Effector memory CD4-positive, alpha-beta T cell (primary cell): ENCODE measurements at regions not wholly inside any gene's neighbourhood (a gene's known extent, or its start where the extent isn't known, plus 50 kb on each side); places are given as distances from the start of the nearest gene placed in this dataset.

Experiments used
- DNase-seq, 3 donors: peaks; one replicate each; pipeline ENCODE4 v3.0.0-alpha.2; 2020
- H3K27ac ChIP-seq: 2 replicates; pipeline ENCODE4 v1.7.0; 2013; ENCODE audit warnings: mild to moderate bottlenecking, low read length, moderate library complexity; ENCODE audit not compliant: insufficient read depth, poor library complexity, severe bottlenecking
- H3K27me3 ChIP-seq: replicated peaks from 2 replicates; pipeline ENCODE4 v1.7.0; 2013; ENCODE audit warnings: mild to moderate bottlenecking, low read length; ENCODE audit not compliant: insufficient read depth, control insufficient read depth, poor library complexity, severe bottlenecking
- H3K36me3 ChIP-seq: 2 replicates; pipeline ENCODE4 v1.7.0; 2013; ENCODE audit warnings: mild to moderate bottlenecking, low read length, moderate library complexity; ENCODE audit not compliant: control insufficient read depth, insufficient read depth
- H3K4me1 ChIP-seq: 2 replicates; pipeline ENCODE4 v1.7.0; 2013; ENCODE audit warnings: low read length, mild to moderate bottlenecking; ENCODE audit not compliant: control insufficient read depth, insufficient read depth, poor library complexity, severe bottlenecking
- H3K4me3 ChIP-seq: 2 replicates; pipeline ENCODE4 v1.7.0; 2013; ENCODE audit warnings: low read length, low read depth, mild to moderate bottlenecking; ENCODE audit not compliant: insufficient read depth, poor library complexity, severe bottlenecking
- H3K9me3 ChIP-seq: 2 replicates; pipeline ENCODE4 v1.7.0; 2013; ENCODE audit warnings: mild to moderate bottlenecking, low read length, moderate library complexity; ENCODE audit not compliant: control insufficient read depth

DNA sequence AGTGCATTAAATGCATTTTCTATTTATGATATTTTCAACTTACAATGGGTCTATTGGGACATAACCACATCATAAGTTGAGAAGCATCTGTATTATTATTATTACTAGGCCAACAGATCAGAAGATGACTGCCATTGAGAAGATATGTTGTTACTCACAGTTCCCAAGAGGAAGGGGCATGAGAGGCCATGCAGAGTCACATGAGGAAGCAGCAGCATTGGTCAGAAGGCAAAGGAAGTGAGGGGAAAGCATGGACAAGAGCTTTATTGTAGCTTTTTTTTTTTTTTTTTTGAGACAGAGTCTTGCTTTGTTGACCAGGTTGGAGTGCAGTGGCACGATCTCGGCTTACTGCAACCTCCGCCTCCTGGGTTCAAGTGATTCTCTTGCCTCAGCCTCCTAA is 66.2 kb upstream of the LCLAT1 start:
- no peaks in the 10 kb centered on the region for H3K9me3 ChIP-seq
- H3K4me3 ChIP-seq, result no peak overlapping the region
- H3K36me3 ChIP-seq, result no peaks in the 10 kb centered on the region
- no peaks in the 10 kb centered on the region for H3K4me1 ChIP-seq
- no peaks in the 10 kb centered on the region for H3K27me3 ChIP-seq
- no peak overlapping the region for H3K27ac ChIP-seq
- DNase-seq, result no peak

DNA sequence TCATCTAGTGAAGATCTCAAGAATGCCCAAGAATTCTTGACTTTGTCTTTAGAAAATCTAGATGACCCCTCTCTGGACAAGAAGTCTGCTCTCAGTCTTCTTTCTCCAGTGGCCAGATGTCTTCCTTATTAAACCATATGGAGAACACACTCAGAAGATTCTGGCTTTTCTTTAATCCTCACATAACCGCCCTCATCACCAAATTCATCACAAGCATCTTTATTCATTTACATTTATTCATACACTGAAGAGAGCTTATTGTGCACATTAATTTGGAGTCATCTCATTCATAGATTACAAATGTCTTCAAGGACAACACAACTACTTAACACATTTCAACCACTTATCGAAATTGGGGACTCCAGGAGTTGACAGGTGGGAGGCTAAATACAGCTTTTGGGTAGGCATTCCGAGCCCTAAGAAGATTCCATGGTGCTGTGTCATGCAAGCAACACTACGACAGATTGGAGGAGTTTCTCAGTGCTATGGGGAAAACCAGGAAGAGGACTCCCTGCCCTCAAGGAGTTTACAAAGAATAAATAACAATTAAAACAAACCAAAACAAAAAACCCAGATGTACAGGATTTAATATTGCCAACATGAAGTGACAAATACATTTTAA is 64.8 kb upstream of the LCLAT1 start:
- no peaks in the 10 kb centered on the region for H3K4me1 ChIP-seq
- H3K36me3 ChIP-seq, result no peaks in the 10 kb centered on the region
- H3K4me3 ChIP-seq, result no peak overlapping the region
- no peak for DNase-seq
- no peak overlapping the region for H3K27ac ChIP-seq
- H3K9me3 ChIP-seq, result no peaks in the 10 kb centered on the region
- H3K27me3 ChIP-seq, result no peaks in the 10 kb centered on the region

GRCh38 chr2:30382995-30383394 is 64.1 kb upstream of the LCLAT1 start:
- H3K4me1 ChIP-seq, result no peaks in the 10 kb centered on the region
- no peak overlapping the region for H3K4me3 ChIP-seq
- no peaks in the 10 kb centered on the region for H3K27me3 ChIP-seq
- no peaks in the 10 kb centered on the region for H3K9me3 ChIP-seq
- no peaks in the 10 kb centered on the region for H3K36me3 ChIP-seq
- no peak overlapping the region for H3K27ac ChIP-seq
- no peak for DNase-seq

DNA sequence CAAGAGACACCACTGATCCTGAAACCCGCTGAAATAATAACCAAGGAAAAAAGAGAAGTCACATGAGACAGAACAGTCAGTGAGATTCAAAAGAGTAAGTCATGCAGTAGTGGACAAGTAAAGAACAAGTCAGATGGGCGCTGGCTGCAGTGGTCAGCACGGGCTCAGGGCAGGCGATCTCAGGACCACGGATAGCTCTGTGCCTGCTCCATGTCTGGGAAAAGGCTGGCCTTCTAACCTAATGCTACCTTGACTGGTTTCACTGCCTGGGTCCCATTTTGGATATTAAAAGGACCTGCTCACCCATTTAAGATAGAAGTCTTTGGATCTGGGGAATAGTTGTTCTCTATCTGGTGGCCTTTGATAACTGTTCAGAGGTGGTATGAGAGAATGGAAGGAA is 61.7 kb upstream of the LCLAT1 start:
- DNase-seq, result no peak
- no peaks in the 10 kb centered on the region for H3K27me3 ChIP-seq

DNA sequence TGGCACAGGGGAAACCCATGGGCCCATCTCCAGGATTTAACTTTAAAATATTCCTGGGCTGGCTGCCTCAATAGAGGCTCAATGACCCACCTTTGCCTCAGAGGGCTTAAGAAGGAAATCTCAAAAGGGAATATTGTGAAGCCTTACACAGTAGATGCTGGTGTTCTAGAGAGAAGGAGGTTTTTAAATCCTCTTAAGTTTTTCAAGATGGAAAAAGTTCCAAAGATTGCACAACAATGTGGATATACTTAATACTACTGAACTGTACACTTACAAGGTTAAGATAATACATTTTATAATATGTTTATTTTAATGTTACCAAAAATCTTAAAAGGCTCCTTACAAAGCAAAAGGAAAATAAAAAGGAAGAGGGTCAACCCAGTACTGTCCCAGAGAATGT is 54.9 kb upstream of the LCLAT1 start:
- no peak overlapping the region for H3K27ac ChIP-seq
- DNase-seq, result no peak
- H3K4me3 ChIP-seq, result no peak overlapping the region
- no peaks in the 10 kb centered on the region for H3K36me3 ChIP-seq
- no peaks in the 10 kb centered on the region for H3K27me3 ChIP-seq
- no peaks in the 10 kb centered on the region for H3K4me1 ChIP-seq
- no peaks in the 10 kb centered on the region for H3K9me3 ChIP-seq

More for the DNA sequence above, 61.7 kb upstream of the LCLAT1 start:
- Histone ChIP-seq H3K4me3 (no peak overlapping the region), H3K27ac (no peak overlapping the region), H3K36me3 (no peaks in the 10 kb centered on the region), H3K9me3 (no peaks in the 10 kb centered on the region), H3K4me1 (no peaks in the 10 kb centered on the region)

DNA sequence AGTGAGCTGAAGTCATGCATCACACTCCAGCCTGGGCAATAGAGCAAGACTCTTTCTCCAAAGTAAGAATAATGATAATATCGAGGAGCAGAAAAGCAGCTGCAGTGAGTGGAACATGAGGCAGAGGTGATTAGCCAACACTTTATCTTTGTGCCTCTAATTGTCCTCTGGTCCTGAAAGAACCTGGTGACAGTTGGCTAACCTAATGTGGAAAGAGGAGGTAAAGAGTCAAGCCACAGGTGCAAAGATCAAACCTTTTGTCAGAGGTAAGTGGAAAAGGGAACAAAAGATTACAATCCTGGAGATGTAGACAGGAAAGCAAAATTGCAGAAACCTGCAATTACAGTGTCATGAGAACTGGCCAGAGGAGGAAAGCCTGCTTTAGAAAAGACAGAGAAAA is 53.5 kb upstream of the LCLAT1 start:
- Histone ChIP-seq H3K27ac (no peak overlapping the region), H3K4me3 (no peak overlapping the region), H3K9me3 (no peaks in the 10 kb centered on the region), H3K27me3 (no peaks in the 10 kb centered on the region), H3K36me3 (no peaks in the 10 kb centered on the region), H3K4me1 (no peaks in the 10 kb centered on the region)
- no peak for DNase-seq

- no peak for DNase-seq
- no peaks in the 10 kb centered on the region for H3K27me3 ChIP-seq
- H3K36me3 ChIP-seq, result no peaks in the 10 kb centered on the region
- no peaks in the 10 kb centered on the region for H3K9me3 ChIP-seq
- H3K4me1 ChIP-seq, result no peaks in the 10 kb centered on the region
- H3K27ac ChIP-seq, result no peak overlapping the region
- H3K4me3 ChIP-seq, result no peak overlapping the region
Observed at GRCh38 chr2:30394096-30394495, 53.0 kb upstream of the LCLAT1 start.

GRCh38 chr2:30396436-30397232 is 50.4 kb upstream of the LCLAT1 start:
- Histone ChIP-seq H3K4me1 (no peaks in the 10 kb centered on the region), H3K27ac (no peak overlapping the region), H3K36me3 (no peaks in the 10 kb centered on the region)

More at GRCh38 chr2:30396436-30397232, 50.4 kb upstream of the LCLAT1 start:
- Histone ChIP-seq H3K4me3 (no peak overlapping the region), H3K27me3 (no peaks in the 10 kb centered on the region), H3K9me3 (no peaks in the 10 kb centered on the region)
- no peak for DNase-seq
